Esophagus squamous epithelium (tissue), 5 donors: ENCODE measurements at regions not wholly inside any gene's neighbourhood (a gene's known extent, or its start where the extent isn't known, plus 50 kb on each side); places are given as distances from the start of the nearest gene placed in this dataset.

ENCODE experiments used
- DNase-seq: peaks from one replicate; lab custom pipeline; 2025; lab: John Stamatoyannopoulos, UW
- H3K27ac ChIP-seq, 4 donors: fragments of 200-600 bp; sonication (generic); one replicate each; pipeline ENCODE4 v1.5.1; 2016 to 2019; ENCODE audit warnings: mild to moderate bottlenecking in 1 of 4
- H3K27me3 ChIP-seq, 4 donors: fragments of 200-600 bp; sonication (generic); 1 replicate in 3 of 4; 2 replicates in 1 of 4; pipeline versions ENCODE4 v1.5.1 to v1.6.0; 2017 to 2021; ENCODE audit warnings: antibody characterized with exemption in 1 of 4
- H3K36me3 ChIP-seq, 3 donors: fragments of 200-600 bp; sonication (generic); one replicate each; pipeline ENCODE4 v1.5.1; 2016 to 2019
- H3K4me1 ChIP-seq, 3 donors: fragments of 200-600 bp; sonication (generic); one replicate each; pipeline ENCODE4 v1.5.1; 2017 to 2019
- H3K4me3 ChIP-seq, 4 donors: fragments of 200-600 bp; sonication (generic); 1 replicate in 3 of 4; 2 replicates in 1 of 4; pipeline ENCODE4 v1.5.1; 2016 to 2019; ENCODE audit warnings: mild to moderate bottlenecking in 2 of 4, moderate library complexity in 1 of 4
- H3K9me3 ChIP-seq, 3 donors: fragments of 200-600 bp; sonication (generic); one replicate each; pipeline ENCODE4 v1.5.1; 2016 to 2019
- POLR2A ChIP-seq, 4 donors: fragments of 450-650 bp; IDR thresholded peaks; one replicate each; pipeline ENCODE4 v1.6.1; 2017; ENCODE audit warnings: antibody characterized with exemption in 4 of 4, mild to moderate bottlenecking in 4 of 4, moderate library complexity in 3 of 4
- WGBS, 2 donors: methylation state at CpG; one replicate each; pipeline ENCODE4 v1.1.5; 2018; 5-methylcytosine and 5-hydroxymethylcytosine counted together
- intact Hi-C: fragments of 100-400 bp; cut with DNase I; formaldehyde crosslinking; loops from one replicate; pipeline ENCODE4 v1.15.0; 2022
- TF ChIP-seq, protein P1 (sequence below), 6 experiments: fragments of 450-650 bp in 4 of 6; fragments of 200-600 bp in 2 of 6; sonication (generic) in 2 of 6; IDR thresholded peaks; one replicate each; pipeline ENCODE4 v1.5.1; 2016 to 2019; ENCODE audit warnings: antibody characterized with exemption in 6 of 6, mild to moderate bottlenecking in 4 of 6, moderate library complexity in 4 of 6
- donor health status: DM: yes; HTN: yes; CAD: no.

DNA sequence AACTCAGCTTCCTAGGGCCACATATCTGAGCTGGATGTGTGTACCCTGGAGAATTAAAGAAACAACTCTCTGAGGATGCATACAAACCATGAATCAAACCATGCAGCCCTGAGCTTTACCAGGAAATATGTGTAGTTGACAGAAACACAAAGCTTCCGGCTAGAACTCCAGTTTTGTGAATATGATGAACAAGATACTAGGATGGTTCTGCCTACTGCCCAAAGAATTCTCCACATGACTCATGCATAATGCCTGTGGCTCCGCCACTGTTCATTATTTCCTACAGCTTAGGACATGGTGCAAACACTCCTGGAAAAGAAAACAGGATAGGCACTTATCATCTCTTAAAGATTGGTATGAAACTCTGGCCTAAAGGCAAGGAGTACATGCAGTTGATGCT is 343.4 kb downstream of the DNAH5 start:
- Histone ChIP-seq H3K4me3 (no peak overlapping the region), H3K27me3 (no peaks in the 10 kb centered on the region), H3K9me3 (no peaks in the 10 kb centered on the region), H3K4me1 (no peaks in the 10 kb centered on the region), H3K36me3 (no peaks in the 10 kb centered on the region), H3K27ac (no peak overlapping the region)
- intact Hi-C loops = no loop called here
- 41 to 79% methylated on average over 2 of the region's 2 CpGs for WGBS, 2 donors
- DNase-seq = no peak
- TF ChIP-seq, protein P1, sequence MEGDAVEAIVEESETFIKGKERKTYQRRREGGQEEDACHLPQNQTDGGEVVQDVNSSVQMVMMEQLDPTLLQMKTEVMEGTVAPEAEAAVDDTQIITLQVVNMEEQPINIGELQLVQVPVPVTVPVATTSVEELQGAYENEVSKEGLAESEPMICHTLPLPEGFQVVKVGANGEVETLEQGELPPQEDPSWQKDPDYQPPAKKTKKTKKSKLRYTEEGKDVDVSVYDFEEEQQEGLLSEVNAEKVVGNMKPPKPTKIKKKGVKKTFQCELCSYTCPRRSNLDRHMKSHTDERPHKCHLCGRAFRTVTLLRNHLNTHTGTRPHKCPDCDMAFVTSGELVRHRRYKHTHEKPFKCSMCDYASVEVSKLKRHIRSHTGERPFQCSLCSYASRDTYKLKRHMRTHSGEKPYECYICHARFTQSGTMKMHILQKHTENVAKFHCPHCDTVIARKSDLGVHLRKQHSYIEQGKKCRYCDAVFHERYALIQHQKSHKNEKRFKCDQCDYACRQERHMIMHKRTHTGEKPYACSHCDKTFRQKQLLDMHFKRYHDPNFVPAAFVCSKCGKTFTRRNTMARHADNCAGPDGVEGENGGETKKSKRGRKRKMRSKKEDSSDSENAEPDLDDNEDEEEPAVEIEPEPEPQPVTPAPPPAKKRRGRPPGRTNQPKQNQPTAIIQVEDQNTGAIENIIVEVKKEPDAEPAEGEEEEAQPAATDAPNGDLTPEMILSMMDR (IDR thresholded peaks at IDR 0.05) = no peak
- TF ChIP-seq POLR2A (IDR thresholded peaks at IDR 0.05) = no peak

DNA sequence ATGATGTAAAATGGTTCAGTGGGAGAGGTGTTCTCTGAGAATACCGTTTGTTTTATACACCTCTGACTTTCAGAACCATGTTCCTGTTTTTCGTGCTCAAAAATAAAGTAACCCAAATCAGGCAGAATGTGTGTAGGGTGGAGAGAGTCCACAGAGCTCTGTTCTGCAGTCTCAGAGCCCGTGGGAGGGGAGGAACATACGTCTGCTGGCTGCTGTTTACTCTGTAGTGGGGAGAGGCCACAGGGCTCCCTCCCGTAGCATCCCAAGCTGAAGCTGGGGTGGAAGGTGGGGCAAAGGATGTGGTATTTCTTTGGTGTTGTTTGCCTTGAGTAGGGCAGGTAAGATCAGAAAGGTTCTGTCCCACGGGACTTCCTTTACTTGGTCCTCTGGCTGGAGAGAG is 348.5 kb downstream of the DNAH5 start:
- DNase-seq = no peak
- H3K36me3 ChIP-seq = no peaks in the 10 kb centered on the region

DNA sequence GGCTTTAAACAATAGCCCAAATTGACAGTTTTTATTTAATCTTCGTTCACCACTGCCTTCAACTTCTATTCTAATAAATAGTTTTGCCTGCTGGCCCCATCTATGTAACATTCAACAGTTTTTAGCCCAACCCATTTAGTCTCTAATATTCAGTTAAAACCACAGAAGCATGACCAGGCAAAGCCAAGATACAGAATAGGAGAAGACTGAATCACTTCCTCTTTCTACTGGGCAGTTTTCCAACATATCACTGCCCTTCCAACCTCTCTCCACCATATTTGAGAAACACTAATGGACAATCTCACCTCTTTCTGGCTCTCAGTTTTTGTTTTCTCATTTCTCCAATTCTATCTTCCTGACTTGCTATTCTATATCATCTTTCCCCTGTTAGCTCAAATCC is 352.9 kb downstream of the DNAH5 start:
- WGBS, 2 donors = 16 to 21% methylated on average over 1 of the region's 1 CpG
- intact Hi-C loops = no loop called here
- H3K4me3 ChIP-seq = no peak overlapping the region

More for the DNA sequence above, 348.5 kb downstream of the DNAH5 start:
- no peak for TF ChIP-seq POLR2A (IDR thresholded peaks at IDR 0.05)
- TF ChIP-seq, protein P1 (IDR thresholded peaks at IDR 0.05) = no peak
- intact Hi-C loops = no loop called here
- Histone ChIP-seq H3K4me1 (no peaks in the 10 kb centered on the region), H3K27ac (no peak overlapping the region), H3K27me3 (no peaks in the 10 kb centered on the region), H3K9me3 (no peaks in the 10 kb centered on the region), H3K4me3 (no peak overlapping the region)
- 50 to 52% methylated on average over 6 of the region's 6 CpGs for WGBS, 2 donors

DNA sequence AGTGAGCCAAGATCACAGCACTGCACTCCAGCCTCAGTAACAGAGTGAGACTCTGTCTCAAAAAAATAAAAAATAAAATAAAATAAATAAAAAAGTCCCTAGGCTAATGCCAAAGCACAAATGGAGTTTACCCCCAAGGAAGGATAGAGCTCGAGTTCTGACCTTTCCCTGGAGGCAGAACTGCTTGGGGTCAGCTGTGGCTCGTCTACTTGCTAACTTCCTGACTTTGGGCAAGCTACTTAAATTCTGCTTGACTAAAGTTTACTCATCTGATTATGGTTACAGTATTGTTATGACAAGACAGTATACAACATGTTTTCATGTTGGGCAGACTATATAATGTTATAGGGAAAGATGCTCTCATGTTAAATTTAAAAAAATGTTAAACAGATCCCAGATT is 359.2 kb downstream of the DNAH5 start:
- no peak for DNase-seq
- H3K27me3 ChIP-seq = no peaks in the 10 kb centered on the region
- no peak overlapping the region for H3K27ac ChIP-seq
- H3K36me3 ChIP-seq = no peaks in the 10 kb centered on the region
- H3K9me3 ChIP-seq = no peaks in the 10 kb centered on the region
- H3K4me1 ChIP-seq = no peaks in the 10 kb centered on the region
- no peak overlapping the region for H3K4me3 ChIP-seq
- intact Hi-C loops = no loop called here
- no peak for TF ChIP-seq POLR2A (IDR thresholded peaks at IDR 0.05)
- TF ChIP-seq, protein P1 (IDR thresholded peaks at IDR 0.05) = no peak
- WGBS, 2 donors = 30 to 37% methylated on average over 2 of the region's 2 CpGs

More for the DNA sequence above, 352.9 kb downstream of the DNAH5 start:
- Histone ChIP-seq H3K27me3 (no peaks in the 10 kb centered on the region), H3K27ac (no peak overlapping the region), H3K9me3 (no peaks in the 10 kb centered on the region), H3K4me1 (no peaks in the 10 kb centered on the region), H3K36me3 (no peaks in the 10 kb centered on the region)
- no peak for DNase-seq
- no peak for TF ChIP-seq POLR2A (IDR thresholded peaks at IDR 0.05)
- TF ChIP-seq, protein P1 (IDR thresholded peaks at IDR 0.05) = no peak

DNA sequence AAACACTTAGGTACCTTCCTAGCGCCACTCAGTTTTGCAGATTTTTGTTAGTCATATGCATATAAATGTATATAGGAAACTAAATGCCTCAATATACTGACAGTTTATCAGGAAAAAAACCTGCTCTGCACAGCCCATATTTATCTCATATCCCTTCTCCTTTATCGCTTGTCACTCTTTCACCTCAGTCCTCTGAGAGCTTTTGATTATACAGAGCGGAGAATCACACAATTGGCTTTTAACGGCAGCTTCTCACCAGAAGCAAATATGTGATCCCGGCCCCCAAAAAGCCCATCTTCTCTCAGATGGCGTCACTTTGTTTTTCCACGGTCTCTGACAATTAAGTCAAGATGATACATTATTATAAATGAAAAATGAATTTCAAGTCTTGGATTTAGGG is 362.6 kb downstream of the DNAH5 start:
- WGBS, 2 donors = 80% methylated on average over 7 of the region's 7 CpGs
- intact Hi-C loops = no loop called here
- Histone ChIP-seq H3K36me3 (no peaks in the 10 kb centered on the region), H3K27ac (no peak overlapping the region), H3K4me3 (no peak overlapping the region), H3K27me3 (no peaks in the 10 kb centered on the region), H3K9me3 (no peaks in the 10 kb centered on the region), H3K4me1 (no peaks in the 10 kb centered on the region)
- TF ChIP-seq, protein P1 (IDR thresholded peaks at IDR 0.05) = no peak
- no peak for TF ChIP-seq POLR2A (IDR thresholded peaks at IDR 0.05)
- DNase-seq = no peak
